Hepatic stellate cell (primary cell): ENCODE measurements at regions not wholly inside any gene's neighbourhood (a gene's known extent, or its start where the extent isn't known, plus 50 kb on each side); places are given as distances from the start of the nearest gene placed in this dataset.

Experiments used
- DNase-seq: peaks from one replicate; pipeline ENCODE4 v3.0.0; 2011; ENCODE audit warnings: low spot score

- no peak for DNase-seq
These were observed 281.2 kb upstream of the FAM241A start for GRCh38 chr4:111864066-111864465.

DNA sequence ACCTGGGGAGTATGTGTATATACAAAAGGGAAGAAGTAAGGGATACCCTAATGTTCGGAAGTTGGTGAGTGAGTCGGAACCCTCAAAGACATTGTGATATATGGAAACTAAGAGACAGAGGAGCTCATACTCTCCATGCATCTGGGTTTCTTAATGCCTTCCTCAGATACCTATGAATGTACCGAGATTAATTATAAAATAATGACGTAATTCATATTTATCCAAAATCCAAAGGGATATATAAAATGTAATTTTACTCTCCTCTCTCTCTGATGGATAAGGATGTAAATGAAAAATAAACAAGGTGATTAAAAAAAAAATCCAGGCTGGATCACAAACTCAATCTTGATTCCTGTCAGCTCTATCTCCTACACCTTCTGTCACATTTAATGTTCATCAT lies 275.9 kb upstream of the FAM241A start:
- no peak for DNase-seq

DNA sequence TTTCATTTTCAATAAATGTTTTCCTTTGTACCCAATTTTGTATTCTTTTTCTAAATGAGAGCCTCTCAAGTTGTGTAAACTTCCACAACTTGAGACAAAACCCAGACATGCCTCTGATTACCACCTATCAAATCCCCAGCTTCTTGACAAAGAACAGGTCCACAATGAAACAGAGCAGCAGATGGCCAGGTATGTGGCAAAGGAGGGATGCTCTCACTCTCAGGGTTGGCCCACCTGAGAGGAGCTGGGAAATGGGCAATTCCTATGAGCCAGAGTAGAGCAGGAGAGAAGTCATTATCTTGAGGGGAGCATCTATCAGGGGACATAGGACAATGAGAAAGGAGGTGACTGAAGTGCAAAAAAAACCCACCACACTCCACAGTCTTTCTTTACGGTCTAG lies 273.5 kb upstream of the FAM241A start:
- DNase-seq = no peak

GRCh38 chr4:111873801-111874200 lies 271.5 kb upstream of the FAM241A start:
- DNase-seq = no peak

GRCh38 chr4:111879539-111879938 lies 265.7 kb upstream of the FAM241A start:
- no peak for DNase-seq

GRCh38 chr4:111880116-111880515 lies 265.1 kb upstream of the FAM241A start:
- no peak for DNase-seq

DNA sequence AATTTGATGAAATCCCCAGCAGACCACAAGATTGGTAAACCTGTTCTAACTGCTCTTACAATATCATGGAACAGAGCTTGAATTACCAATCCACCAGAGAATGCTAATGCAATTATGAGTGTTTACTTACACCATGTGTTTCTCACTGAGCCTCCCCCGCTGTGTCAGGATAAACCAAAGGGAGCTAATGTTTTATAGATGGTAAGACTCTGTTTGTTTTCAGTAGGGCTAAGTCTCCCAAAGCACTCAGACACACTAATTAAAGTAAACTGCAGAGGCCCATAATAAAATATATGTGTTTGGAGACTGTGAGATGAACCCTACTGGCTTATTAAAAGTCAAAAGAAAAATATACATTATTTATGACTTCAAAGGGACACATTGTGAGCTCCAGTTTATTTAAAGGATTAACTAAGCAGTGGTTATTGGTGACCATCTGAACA lies 261.7 kb upstream of the FAM241A start:
- DNase-seq = no peak

- DNase-seq = no peak
These were observed 254.8 kb upstream of the FAM241A start for GRCh38 chr4:111890412-111890811.

DNA sequence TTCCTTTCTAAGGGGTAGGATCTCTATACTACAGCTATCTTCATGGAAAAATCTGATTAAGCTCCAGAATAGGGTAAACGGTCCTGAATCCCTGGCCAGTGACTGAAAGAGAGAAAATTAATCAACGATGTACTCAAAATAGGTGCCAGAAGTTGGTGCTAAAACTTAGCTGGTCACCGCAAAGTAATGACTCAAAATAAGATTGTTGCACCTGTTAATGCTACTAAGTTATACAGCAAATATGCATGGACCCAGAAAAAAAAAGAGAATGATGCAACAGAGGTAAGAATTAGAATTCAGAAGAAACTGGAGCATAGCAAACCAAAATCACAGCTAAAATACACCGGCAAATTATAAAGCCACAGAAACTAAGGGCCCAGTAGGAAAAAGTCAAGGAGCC lies 239.7 kb upstream of the FAM241A start:
- no peak for DNase-seq

DNA sequence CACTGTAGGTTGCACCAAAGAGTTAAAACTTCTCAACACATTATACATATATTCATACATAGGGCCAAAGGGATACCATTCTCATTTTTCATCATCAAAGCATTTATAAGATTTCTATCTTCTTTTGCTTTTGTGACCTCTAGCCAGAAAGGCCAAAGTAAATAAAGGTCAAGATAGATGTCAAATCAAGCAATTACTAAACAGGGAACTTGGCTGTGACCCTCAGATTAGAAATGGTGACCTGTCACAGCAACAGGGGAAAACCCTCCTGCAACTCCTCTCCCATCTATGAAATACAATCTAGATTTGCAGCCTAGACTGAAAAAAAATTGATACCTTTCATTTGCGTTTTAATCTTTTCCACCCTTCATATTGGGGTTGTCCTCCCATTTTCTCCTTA lies 225.6 kb upstream of the FAM241A start:
- no peak for DNase-seq

DNA sequence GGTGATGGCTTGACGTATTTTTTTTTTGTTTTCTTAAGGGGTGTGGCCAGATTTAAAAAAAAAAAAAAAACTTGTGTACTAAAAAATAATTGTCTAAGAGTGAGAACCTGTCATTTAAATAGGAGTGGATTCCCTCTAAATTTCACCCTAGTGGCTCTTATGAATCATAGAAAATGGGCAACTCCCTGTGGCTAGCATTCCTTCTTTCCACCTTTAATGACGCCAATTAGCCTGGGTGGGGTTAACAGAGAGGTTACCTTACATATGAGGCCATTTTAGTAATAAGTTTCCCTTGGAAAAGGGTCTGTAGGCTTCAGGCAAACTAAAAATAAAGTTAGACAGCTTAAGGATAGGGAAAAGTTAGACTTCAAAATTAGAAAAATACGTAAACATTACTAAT lies 223.5 kb upstream of the FAM241A start:
- DNase-seq = no peak

- no peak for DNase-seq
These were observed 221.5 kb upstream of the FAM241A start for GRCh38 chr4:111923786-111924185.

GRCh38 chr4:111924696-111925095 lies 220.6 kb upstream of the FAM241A start:
- DNase-seq = no peak

GRCh38 chr4:111930659-111931058 lies 214.6 kb upstream of the FAM241A start:
- DNase-seq = no peak

GRCh38 chr4:111933703-111934102 lies 211.6 kb upstream of the FAM241A start:
- DNase-seq = no peak

DNA sequence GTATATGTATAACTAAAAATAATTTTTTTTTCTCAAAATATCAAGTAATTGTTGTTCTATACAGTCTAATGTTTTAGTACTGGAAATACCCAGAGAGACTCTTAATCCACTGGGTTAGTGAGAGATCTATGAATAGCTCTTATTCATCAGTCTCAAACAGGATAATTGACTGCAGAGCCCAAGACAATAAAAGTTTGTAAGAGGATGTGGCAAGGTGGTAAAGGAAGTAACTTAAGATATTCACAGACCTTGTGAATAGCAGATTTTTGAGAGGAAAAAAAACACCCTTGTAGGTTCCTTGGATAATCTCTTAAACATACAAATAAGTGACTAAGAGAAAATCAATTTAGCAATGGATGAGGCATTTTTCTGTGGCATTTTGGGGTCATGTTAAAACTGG lies 210.9 kb upstream of the FAM241A start:
- DNase-seq = no peak

GRCh38 chr4:111937368-111937767 lies 207.9 kb upstream of the FAM241A start:
- no peak for DNase-seq

DNA sequence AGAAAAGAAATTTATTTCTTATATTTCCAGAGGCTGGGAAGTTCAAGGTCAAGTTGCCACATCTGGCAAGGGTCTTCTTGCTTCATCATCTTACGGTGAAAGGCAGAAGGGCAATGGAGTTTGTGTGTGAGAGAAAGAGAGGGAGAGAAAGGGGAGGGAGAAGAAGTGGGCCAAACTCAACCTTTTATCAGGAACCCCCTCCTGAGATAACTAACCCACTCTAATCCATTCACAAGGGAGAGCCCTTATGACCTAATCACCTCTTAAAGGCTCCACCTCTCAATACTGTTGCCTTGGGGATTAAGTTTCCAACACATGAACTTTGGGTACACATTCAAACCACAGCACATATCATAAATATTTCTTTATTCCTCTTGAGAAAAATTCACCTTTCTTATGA lies 203.3 kb upstream of the FAM241A start:
- no peak for DNase-seq

DNA sequence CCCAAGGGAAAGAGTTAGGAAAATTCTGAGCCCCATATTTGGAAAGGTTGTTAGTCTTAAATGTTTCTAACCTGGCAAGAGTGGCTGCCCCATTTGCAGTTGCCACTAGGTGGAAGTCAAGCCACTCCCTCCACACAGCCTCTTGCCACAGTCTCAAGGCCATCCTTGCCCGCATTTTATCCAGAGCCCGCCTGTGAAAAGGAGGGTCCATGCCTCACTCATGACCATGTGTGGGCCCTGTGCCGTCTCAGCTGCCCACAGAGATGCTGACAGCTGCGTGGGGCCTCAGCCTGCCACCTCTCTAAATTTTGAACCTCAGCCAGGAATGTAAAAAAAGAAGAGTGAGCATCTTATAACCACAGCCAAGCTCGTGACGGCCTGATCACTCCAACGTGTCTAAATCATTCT lies 201.5 kb upstream of the FAM241A start:
- no peak for DNase-seq

DNA sequence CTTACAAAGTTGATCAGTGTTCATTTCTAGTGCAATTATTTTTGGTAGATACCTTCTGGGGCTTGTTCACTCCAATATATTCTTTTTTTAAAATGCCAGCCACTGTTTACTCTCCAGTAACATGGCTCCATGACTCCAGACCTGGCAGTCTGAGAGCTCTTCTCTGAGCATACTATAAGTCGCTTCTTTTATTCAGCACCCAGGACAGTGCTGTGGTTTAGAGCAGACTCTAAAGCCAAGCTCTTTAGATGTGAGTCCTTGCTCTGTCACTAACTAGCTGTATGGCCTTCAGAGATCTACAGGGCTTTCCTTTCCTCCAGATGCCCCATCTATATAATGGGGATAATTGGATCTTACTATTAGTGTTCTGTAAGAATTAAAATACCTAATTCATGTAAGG lies 200.2 kb upstream of the FAM241A start:
- DNase-seq = no peak

GRCh38 chr4:111946800-111947199 lies 198.5 kb upstream of the FAM241A start:
- DNase-seq = no peak

DNA sequence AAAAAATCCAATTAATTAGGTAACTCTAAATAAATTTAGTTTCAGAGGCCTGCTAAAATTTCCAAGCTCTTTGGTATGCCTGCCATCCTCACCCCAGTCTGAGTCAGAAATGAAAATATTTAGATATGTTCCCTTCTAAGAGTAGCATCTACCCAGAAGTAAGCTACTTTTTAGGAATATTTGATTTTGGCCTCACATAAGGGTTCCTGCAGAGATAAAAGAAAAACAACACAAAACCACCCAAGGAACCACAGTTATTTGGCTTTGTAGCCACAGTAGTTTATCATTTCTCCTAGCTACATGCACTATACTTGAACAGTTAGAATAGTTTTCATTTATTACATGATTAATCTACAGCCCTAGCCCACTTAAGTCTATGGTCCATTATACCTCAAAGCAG lies 192.6 kb upstream of the FAM241A start:
- no peak for DNase-seq

DNA sequence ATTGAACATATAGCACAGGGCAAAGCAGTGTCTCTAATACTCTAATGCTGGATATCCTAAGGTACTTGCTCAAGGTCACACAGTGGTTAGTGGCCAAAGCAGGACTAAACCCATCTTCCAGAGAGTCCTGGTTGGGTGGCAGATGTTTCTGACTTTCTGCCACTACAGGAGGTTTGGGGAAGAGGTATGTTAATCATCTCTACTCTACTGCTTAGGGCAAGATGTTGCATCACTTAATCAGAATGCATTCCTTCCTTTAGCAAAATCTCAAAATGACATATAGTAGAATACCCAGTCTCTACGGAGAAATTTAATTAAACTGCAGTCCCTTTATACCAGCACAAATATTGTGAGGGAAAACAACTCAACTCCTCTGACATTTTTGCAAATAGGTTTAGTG lies 190.7 kb upstream of the FAM241A start:
- no peak for DNase-seq

- DNase-seq = no peak
These were observed 190.3 kb upstream of the FAM241A start for GRCh38 chr4:111955001-111955400.

GRCh38 chr4:111957116-111957515 lies 188.1 kb upstream of the FAM241A start:
- no peak for DNase-seq
